HTR-8/SVneo (cell line): ENCODE measurements at regions not wholly inside any gene's neighbourhood (a gene's known extent, or its start where the extent isn't known, plus 50 kb on each side); places are given as distances from the start of the nearest gene placed in this dataset.

Source experiments
- DNase-seq: peaks from one replicate; pipeline ENCODE4 v3.0.0; 2011; ENCODE audit warnings: low spot score, mixed read lengths; ENCODE audit not compliant: insufficient read length
- FAIRE-seq: peaks from 2 replicates; lab custom pipeline; 2011; peaks lifted over from hg19 to GRCh38; lab: Jason Lieb, UNC

DNA sequence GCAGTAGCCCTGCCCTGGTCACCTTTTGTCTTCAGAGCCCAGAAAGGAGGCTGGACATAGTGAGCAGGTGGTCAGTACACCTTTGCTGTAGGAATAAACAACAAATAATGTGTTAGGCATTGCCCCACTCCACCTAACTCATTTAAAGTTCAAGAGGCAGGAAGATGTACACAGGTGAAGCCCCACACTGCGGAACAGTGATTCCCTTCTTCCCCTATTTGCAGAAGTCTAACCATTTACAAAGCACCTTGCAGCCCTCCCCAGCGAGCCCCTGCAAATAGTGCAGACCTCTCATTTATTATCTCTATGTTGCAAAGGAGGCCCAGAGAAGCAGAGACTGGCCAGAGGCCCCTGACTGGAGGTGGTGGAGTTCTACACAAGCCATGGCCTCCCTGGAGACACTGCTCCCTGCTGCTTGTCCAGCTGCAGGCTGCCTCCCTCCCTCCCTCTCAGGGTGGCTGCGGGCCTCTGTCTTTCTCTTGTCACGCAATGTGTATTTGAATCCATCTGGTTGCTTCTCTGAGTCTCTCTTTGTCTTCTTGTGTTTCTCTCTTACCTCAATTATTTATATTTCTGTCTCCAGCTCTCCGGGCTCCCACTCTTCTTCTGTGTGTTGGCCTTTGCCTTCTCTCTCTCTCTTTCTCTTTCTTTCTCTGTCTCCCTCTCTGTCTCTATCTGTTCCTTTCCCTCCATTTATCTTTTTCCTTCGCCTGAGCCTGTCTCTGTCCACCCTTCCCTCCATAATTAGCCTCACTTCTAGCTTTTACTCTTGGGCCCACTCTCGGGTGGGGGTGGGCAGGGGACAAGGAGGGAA lies 59.1 kb upstream of the PRDM11 start:
- DNase-seq (no peak), FAIRE-seq (no peak)

- DNase-seq (no peak), FAIRE-seq (no peak)
These were observed 58.6 kb upstream of the PRDM11 start for GRCh38 chr11:45087900-45088160.

DNA sequence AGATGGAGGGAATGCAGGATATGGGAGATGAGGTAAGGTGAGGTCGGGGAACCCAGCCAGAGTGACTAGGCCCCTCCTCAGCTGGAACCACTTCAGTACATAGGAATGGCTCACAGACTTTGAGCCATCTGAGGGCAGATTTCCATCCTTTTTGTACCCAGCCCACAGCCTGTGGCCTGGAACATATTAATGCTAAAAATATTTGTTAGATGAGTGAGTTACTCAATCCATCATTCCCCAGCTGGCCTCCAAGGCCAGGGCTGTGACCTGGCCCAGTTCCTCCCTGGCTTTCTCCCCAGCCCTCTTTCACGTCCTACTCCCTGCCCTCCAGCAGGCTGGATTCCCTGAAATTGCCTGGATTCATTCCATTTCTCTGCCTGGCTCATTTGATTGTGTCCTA lies 57.2 kb upstream of the PRDM11 start:
- peak; percentile 20 for FAIRE-seq
- peak; percentile 35 for DNase-seq

DNA sequence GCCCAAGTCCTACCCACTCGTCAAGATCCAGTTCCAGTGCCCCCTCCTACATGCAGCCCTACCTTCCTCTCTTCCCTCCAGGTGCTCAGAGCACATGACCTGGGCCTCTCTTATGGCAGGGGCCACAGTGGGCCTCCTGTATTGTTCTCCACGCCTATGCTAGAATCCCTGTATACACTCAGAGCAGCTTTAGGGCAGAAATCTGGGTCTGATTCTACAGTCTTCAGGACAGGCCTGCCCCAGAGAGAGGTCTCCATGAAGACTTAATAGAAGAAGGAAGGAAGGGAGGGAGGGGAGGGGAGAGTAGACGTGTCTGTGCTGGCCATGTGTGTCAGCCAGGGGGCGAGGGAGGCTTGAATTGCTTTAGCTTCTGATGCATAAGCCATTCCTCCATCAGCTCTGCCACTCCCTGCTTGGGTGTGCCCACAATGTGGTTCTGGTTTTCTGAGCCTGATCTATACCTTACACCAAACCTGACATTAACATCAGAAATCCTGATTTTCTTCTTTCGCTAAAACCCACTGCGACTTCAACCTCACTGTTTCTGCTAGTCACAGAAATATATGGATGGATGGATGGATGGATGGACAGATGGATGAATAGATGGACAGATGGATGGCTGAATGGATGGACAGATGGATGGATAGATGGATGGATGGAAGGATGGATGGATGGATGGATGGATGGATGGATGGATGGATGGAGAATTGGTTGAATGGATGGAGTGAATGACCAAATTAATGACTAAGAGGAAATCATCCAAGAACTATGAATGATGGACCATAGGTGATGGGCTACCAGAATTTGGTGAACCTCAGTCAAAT lies 56.6 kb upstream of the PRDM11 start:
- DNase-seq, result no peak
- FAIRE-seq, result peak; percentile 16

GRCh38 chr11:45090607-45091006 lies 55.8 kb upstream of the PRDM11 start:
- no peak for FAIRE-seq
- no peak for DNase-seq

GRCh38 chr11:45091563-45092403 lies 54.7 kb upstream of the PRDM11 start:
- DNase-seq (no peak), FAIRE-seq (no peak)

- no peak for DNase-seq
- FAIRE-seq, result no peak
These were observed 54.0 kb upstream of the PRDM11 start for GRCh38 chr11:45092404-45092785.

DNA sequence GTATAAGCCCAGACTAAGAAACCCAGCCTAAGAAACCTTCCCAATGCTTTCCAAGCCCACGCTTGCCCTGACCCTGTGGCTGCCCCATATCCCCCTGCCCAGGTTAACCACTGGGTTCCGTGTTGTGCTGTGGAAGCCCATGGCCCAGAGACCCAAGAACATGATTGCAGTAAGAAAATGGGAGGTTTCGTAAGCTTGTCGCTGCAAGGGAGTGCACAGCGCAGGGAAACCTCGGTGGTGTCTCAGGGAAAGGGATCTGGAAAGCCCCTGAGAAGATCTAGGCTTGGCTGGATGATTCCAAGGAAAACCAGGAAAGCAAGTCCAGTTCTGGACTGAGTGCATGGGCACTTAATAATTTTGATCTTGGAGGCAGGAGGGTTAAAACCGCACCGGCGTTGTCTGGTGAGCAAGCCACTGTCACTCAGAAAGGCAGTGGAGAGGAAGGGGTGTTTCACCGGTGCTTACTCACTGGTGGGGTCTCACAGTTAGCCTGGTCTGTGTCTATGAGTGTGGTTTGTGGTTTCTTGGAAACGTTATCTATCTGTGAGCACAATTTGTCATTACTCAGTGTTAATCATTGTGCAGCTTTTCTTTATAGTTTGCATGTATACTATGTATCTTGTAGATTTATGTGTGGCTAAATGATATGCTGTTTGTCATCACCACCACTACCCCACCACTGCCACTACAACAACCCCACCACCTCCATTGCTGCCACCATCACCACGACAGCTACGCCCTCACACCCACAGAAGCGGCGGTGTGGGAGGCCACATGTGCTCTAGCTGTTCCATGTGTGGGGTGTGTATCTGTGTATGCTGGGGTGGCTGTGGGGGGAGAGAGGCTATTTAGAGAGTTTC lies 53.3 kb upstream of the PRDM11 start:
- FAIRE-seq, result peak; percentile 69

DNA sequence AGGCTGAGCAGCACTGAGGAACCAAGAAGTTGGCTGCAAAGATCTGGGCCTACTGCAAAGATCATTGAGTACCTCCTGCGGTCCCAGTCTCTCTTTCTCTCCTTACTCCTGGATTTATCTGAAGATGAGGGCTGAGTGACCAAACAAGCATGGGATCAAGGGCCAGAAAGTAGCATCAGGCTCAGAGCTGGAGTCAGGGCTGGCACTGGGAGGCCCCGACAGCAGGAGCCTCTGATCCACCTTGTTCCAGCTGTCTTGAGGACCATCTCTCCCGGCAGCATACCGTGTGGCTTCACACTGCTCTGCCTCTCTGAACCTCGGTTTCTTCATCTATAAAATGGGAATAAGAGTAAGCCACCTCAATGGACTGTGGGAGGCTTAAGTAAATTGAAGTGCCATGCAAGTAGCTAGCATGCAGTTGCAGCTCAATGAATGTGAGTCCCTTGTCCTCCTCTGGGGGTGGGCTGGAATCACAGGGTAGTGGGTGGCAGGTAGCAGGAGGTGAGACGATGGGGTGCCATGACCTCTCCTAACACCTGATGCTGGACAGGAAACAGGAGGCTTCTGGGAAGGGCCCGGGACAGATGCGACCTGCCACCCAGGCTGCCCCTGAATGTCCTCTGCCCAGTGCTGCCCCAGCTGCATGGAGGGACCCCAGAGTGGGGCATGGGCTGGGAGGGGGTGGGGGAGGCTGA lies 52.5 kb upstream of the PRDM11 start:
- no peak for FAIRE-seq
- no peak for DNase-seq

More for the DNA sequence above, 53.3 kb upstream of the PRDM11 start:
- DNase-seq, result no peak

- no peak for FAIRE-seq
- no peak for DNase-seq
These were observed 51.3 kb upstream of the PRDM11 start for GRCh38 chr11:45094958-45095690.

GRCh38 chr11:45095691-45096010 lies 50.8 kb upstream of the PRDM11 start:
- FAIRE-seq (no peak), DNase-seq (no peak)

GRCh38 chr11:45096636-45097035 lies 49.8 kb upstream of the PRDM11 start:
- no peak for FAIRE-seq
- no peak for DNase-seq
